Fibroblast of lung (primary cell): ENCODE measurements at regions not wholly inside any gene's neighbourhood (a gene's known extent, or its start where the extent isn't known, plus 50 kb on each side); places are given as distances from the start of the nearest gene placed in this dataset.

Experiments
- DNase-seq, 2 donors: peaks; one replicate each; pipeline versions ENCODE4 v3.0.0 to v3.0.0-alpha.2; 2010; ENCODE audit warnings: low read depth in 2 of 2
- H2AFZ ChIP-seq: 2 replicates; pipeline ENCODE4 v1.5.1; 2012; ENCODE audit warnings: low read length, control low read depth, inconsistent platforms
- H3K27ac ChIP-seq: 2 replicates; pipeline ENCODE4 v1.5.1; 2011; ENCODE audit warnings: low read length, control low read depth; ENCODE audit not compliant: insufficient read depth
- H3K27me3 ChIP-seq: 2 replicates; pipeline ENCODE4 v1.5.1; 2011; ENCODE audit warnings: mild to moderate bottlenecking, low read length; ENCODE audit not compliant: control insufficient read depth, insufficient read depth
- H3K36me3 ChIP-seq: 2 replicates; pipeline ENCODE4 v1.5.1; 2011; ENCODE audit warnings: low read length; ENCODE audit not compliant: control insufficient read depth, insufficient read depth
- H3K4me1 ChIP-seq: 2 replicates; pipeline ENCODE4 v1.5.1; 2011; ENCODE audit warnings: low read length; ENCODE audit not compliant: control insufficient read depth, insufficient read depth; ENCODE audit errors: extremely low read depth
- H3K4me2 ChIP-seq: 2 replicates; pipeline ENCODE4 v1.5.1; 2011; ENCODE audit warnings: low read length, control low read depth; ENCODE audit not compliant: insufficient read depth; ENCODE audit errors: extremely low read depth
- H3K4me3 ChIP-seq, 4 experiments: fragments of 200-600 bp in 1 of 4; sonication (generic) in 1 of 4; replicated peaks in 1 of 4; 2 replicates each; pipeline ENCODE4 v1.5.1; 2011 to 2016; ENCODE audit warnings: low read length in 4 of 4, low read depth in 3 of 4, mild to moderate bottlenecking in 3 of 4, control low read depth in 2 of 4, inconsistent platforms in 1 of 4, mixed read lengths in 1 of 4; ENCODE audit not compliant: insufficient read depth in 1 of 4; ENCODE audit errors: control extremely low read depth in 1 of 4
- H3K79me2 ChIP-seq: 2 replicates; pipeline ENCODE4 v1.5.1; 2012; ENCODE audit warnings: mild to moderate bottlenecking, low read length, inconsistent platforms; ENCODE audit not compliant: control insufficient read depth, insufficient read depth
- H3K9ac ChIP-seq: 2 replicates; pipeline ENCODE4 v1.5.1; 2011; ENCODE audit warnings: mild to moderate bottlenecking, low read length, control low read depth; ENCODE audit not compliant: insufficient read depth
- H3K9me3 ChIP-seq: 2 replicates; pipeline ENCODE4 v1.5.1; 2012; ENCODE audit warnings: low read depth, low read length; ENCODE audit not compliant: control insufficient read depth, insufficient read depth
- H4K20me1 ChIP-seq: 2 replicates; pipeline ENCODE4 v1.5.1; 2011; ENCODE audit warnings: low read length; ENCODE audit not compliant: control insufficient read depth, insufficient read depth; ENCODE audit errors: extremely low read depth
- CTCF ChIP-seq, 2 donors: IDR thresholded peaks in 1 of 2; conservative IDR thresholded peaks in 1 of 2; 1 replicate in 1 of 2; 2 replicates in 1 of 2; pipeline ENCODE4 v1.5.1; 2011 to 2012; ENCODE audit warnings: low read length in 2 of 2, control low read depth in 1 of 2, inconsistent platforms in 1 of 2, low read depth in 1 of 2, mild to moderate bottlenecking in 1 of 2
- EZH2 ChIP-seq: IDR thresholded peaks from 2 replicates; pipeline ENCODE4 v1.5.1; 2012; ENCODE audit warnings: low read length, control low read depth, mild to moderate bottlenecking; ENCODE audit errors: missing control alignments

- Histone ChIP-seq H3K27me3 (no peaks in the 10 kb centered on the region), H3K27ac (no peak overlapping the region), H3K4me3 (no peak overlapping the region), H4K20me1 (no peaks in the 10 kb centered on the region), H3K79me2 (no peaks in the 10 kb centered on the region), H3K4me1 (no peaks in the 10 kb centered on the region), H3K36me3 (no peaks in the 10 kb centered on the region), H3K9me3 (peaks cover 1% of the 10 kb centered on the region), H3K4me2 (no peak overlapping the region), H3K9ac (no peak overlapping the region), H2AFZ (no peak overlapping the region)
- DNase-seq = peak in 1 of 2 donors; percentile 23
- TF ChIP-seq CTCF (conservative IDR thresholded peaks at IDR 0.05 in 1 of 2, IDR thresholded peaks at IDR 0.05 in 1 of 2; ENCODE audit: low read depth in 1 of 2, low read length in 2 of 2) (no peak), EZH2 (no peak)
These were observed 188.3 kb downstream of the BMP7 start for GRCh38 chr20:57078116-57078515.

GRCh38 chr20:57079031-57080005 lies 187.1 kb downstream of the BMP7 start:
- Histone ChIP-seq H3K79me2 (no peaks in the 10 kb centered on the region), H3K27me3 (no peaks in the 10 kb centered on the region), H3K9ac (no peak overlapping the region), H2AFZ (no peak overlapping the region), H3K4me1 (no peaks in the 10 kb centered on the region), H3K4me2 (no peak overlapping the region), H3K4me3 (no peak overlapping the region), H3K27ac (no peak overlapping the region), H3K9me3 (peaks cover 2% of the 10 kb centered on the region), H3K36me3 (no peaks in the 10 kb centered on the region), H4K20me1 (no peaks in the 10 kb centered on the region)
- DNase-seq = peak in 1 of 2 donors; percentile 68
- TF ChIP-seq EZH2 (no peak), CTCF (conservative IDR thresholded peaks at IDR 0.05 in 1 of 2, IDR thresholded peaks at IDR 0.05 in 1 of 2; ENCODE audit: low read depth in 1 of 2, low read length in 2 of 2) (no peak)

- Histone ChIP-seq H3K79me2 (no peaks in the 10 kb centered on the region), H4K20me1 (no peaks in the 10 kb centered on the region), H3K4me1 (no peaks in the 10 kb centered on the region), H3K4me3 (no peak overlapping the region), H2AFZ (no peak overlapping the region), H3K4me2 (no peak overlapping the region), H3K9me3 (peaks cover 2% of the 10 kb centered on the region), H3K27ac (no peak overlapping the region), H3K27me3 (no peaks in the 10 kb centered on the region), H3K36me3 (no peaks in the 10 kb centered on the region), H3K9ac (no peak overlapping the region)
- DNase-seq = peak in 1 of 2 donors; percentile 43
- no peak for TF ChIP-seq CTCF (conservative IDR thresholded peaks at IDR 0.05 in 1 of 2, IDR thresholded peaks at IDR 0.05 in 1 of 2; ENCODE audit: low read depth in 1 of 2, low read length in 2 of 2)
- no peak for TF ChIP-seq EZH2
These were observed 185.6 kb downstream of the BMP7 start for GRCh38 chr20:57080796-57081195.
